Activated T-cell treated with anti-CD3 and anti-CD28 coated beads, Interleukin-2, amount 50 U/mL, for 4 hours (primary cell): ENCODE measurements at regions not wholly inside any gene's neighbourhood (a gene's known extent, or its start where the extent isn't known, plus 50 kb on each side); places are given as distances from the start of the nearest gene placed in this dataset.
"Not testable (repeated sequence)": the region's sequence is repeated elsewhere in the genome, so short reads cannot be mapped to it uniquely, and the experiment has no call there.

ENCODE experiments used
- ATAC-seq, 2 donors: fragments of 200-7000 bp; cut with Tn5 transposase; one replicate each; pipeline ENCODE4 v1.10.0; 2021
- DNase-seq: peaks from one replicate; pipeline ENCODE4 v3.0.0-alpha.2; 2020
- H3K27me3 Mint-ChIP-seq: one replicate; pipeline ENCODE4 v1.8.0; 2021; ENCODE audit warnings: low read depth, mixed read lengths
- H3K36me3 Mint-ChIP-seq: one replicate; pipeline ENCODE4 v1.8.0; 2022; ENCODE audit warnings: mixed read lengths; ENCODE audit not compliant: insufficient read depth
- H3K4me1 Mint-ChIP-seq: one replicate; pipeline ENCODE4 v1.8.0; 2021; ENCODE audit warnings: low read depth, mixed read lengths
- H3K4me3 Mint-ChIP-seq: one replicate; pipeline ENCODE4 v1.8.0; 2021; ENCODE audit warnings: mild to moderate bottlenecking, moderate library complexity, mixed read lengths
- H3K9me3 Mint-ChIP-seq: one replicate; pipeline ENCODE4 v1.8.0; 2021; ENCODE audit warnings: mixed read lengths

DNA sequence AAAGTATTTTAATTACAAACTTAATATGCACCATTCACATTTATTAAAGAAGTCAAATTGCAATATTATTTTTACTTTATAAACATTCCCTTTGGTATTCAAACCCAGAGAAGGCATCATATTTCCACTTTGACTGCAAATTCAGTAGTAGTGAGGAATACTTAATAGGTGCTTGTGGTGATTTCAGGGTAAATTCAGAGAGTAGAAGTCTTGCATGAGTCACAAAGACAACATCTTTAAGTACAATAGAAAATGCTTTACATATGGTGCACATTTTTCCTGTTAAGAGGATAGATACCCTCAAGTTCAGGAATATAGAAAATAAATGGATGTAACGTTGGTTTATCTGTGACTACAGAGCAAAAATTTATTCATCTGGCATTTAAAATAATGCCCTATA is 390.2 kb downstream of the TENT5A start:
- no peak for ATAC-seq
- Mint-ChIP-seq H3K4me1 (no peaks in the 10 kb centered on the region), H3K36me3 (no peaks in the 10 kb centered on the region), H3K9me3 (no peaks in the 10 kb centered on the region), H3K27me3 (no peaks in the 10 kb centered on the region), H3K4me3 (no peak overlapping the region)
- DNase-seq = no peak

DNA sequence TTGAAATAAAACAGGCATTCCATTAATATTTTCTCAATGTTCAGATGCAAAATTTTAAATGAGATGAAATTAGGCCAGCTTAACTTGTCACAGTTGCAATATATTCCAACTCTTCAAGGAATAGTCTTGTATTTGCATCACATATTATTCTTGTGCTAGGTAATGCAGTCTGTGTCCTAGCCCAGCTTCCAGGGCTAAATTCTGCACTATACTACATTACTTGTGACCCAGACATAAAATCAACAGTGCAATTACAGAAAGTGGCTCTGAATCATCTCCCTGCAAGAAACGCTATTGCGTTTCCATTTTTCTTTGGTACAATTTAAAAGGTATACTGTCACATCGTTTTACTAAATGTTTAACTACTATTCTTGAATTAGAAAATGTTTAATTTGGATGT is 399.2 kb downstream of the TENT5A start:
- DNase-seq = no peak
- Mint-ChIP-seq H3K36me3 (no peaks in the 10 kb centered on the region), H3K9me3 (no peaks in the 10 kb centered on the region), H3K4me3 (no peak overlapping the region), H3K4me1 (no peaks in the 10 kb centered on the region), H3K27me3 (no peaks in the 10 kb centered on the region)
- ATAC-seq = no peak

GRCh38 chr6:81344026-81344425 is 408.5 kb downstream of the TENT5A start:
- H3K4me1 Mint-ChIP-seq, H3K36me3 Mint-ChIP-seq, DNase-seq, H3K27me3 Mint-ChIP-seq, ATAC-seq, H3K4me3 Mint-ChIP-seq: not testable (repeated sequence)
- peaks cover 15% of the 10 kb centered on the region for H3K9me3 Mint-ChIP-seq

DNA sequence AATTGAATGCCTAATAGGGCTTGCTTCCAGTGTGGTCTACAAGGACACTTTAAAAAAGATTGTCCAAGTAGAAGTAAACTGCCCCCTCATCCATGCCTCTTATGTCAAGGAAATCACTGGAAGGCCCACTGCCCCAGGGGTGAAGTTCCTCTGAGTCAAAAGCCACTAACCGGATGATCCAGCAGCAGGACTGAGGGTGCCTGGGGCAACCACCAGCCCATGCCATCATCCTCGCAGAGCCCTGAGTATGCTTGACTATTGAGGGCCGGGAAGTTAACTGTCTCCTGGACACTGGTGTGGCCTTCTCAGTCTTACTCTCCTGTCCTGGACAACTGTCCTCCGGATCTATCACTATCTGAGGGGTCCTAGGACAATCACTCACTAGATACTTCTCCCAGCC is 411.5 kb downstream of the TENT5A start:
- Mint-ChIP-seq H3K27me3 (no peaks in the 10 kb centered on the region), H3K4me1 (no peaks in the 10 kb centered on the region), H3K4me3 (no peak overlapping the region), H3K9me3 (peaks cover 21% of the 10 kb centered on the region), H3K36me3 (no peaks in the 10 kb centered on the region)
- DNase-seq (no peak), ATAC-seq (no peak)

DNA sequence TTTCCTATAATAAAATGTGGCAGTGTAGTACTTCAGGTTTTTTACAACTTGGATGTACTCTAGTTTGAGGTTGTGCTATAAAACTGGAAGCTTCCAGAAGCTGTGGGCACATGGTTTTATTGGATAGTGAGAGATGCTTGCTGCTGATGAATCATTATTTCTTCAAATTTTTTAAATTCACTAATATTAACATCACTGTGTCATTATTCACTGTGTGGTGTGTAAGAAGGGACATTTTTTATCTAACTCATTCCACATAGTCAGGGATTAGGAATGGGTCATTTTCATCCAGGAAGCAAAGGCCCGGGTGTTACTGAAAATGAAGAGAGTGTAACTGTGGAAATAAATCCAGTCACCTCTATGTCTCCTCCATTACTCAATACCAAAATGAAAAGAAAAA is 421.0 kb downstream of the TENT5A start:
- Mint-ChIP-seq H3K36me3 (no peaks in the 10 kb centered on the region), H3K9me3 (peaks cover 15% of the 10 kb centered on the region), H3K4me3 (no peak overlapping the region), H3K27me3 (no peaks in the 10 kb centered on the region), H3K4me1 (no peaks in the 10 kb centered on the region)
- DNase-seq (no peak), ATAC-seq (no peak)

GRCh38 chr6:81328700-81329099 is 423.8 kb downstream of the TENT5A start:
- Mint-ChIP-seq H3K4me3 (no peak overlapping the region), H3K4me1 (no peaks in the 10 kb centered on the region), H3K36me3 (no peaks in the 10 kb centered on the region), H3K27me3 (no peaks in the 10 kb centered on the region), H3K9me3 (peaks cover 1% of the 10 kb centered on the region)
- no peak for ATAC-seq
- no peak for DNase-seq

DNA sequence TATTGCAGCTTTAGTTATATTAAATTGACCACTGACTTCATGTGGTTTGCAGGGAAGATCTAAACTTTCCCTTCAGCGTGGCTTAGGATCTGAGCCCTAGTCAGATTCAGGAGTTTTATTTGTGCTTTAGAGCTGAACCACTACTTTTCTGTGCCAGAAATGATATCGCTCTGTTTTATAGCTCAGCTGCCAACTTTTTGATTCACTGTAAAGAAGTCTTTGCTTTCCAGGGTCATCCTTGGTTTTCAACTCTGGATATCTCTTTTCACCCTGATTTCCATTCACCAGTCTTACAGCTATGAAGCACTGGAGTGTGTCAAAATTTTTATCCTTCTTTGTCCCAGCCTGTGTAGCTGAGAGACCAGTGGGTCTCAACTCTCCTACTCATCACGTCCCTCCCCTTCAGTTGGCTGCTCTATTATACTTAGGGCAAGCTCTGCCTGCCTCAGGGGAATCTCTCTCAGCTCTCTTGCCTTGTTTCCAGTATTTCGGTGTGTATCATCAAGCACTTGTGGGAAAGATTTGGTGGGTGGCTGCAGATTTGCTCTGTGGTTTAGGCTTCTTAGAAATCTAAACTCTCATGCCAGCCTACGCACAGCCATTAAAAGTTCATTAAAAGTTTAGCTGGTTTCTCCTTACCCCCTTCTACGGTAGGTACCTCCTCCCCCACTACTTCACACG is 425.5 kb downstream of the TENT5A start:
- ATAC-seq = no peak
- Mint-ChIP-seq H3K36me3 (no peaks in the 10 kb centered on the region), H3K27me3 (no peaks in the 10 kb centered on the region), H3K4me1 (no peaks in the 10 kb centered on the region), H3K9me3 (no peaks in the 10 kb centered on the region), H3K4me3 (no peak overlapping the region)
- no peak for DNase-seq

DNA sequence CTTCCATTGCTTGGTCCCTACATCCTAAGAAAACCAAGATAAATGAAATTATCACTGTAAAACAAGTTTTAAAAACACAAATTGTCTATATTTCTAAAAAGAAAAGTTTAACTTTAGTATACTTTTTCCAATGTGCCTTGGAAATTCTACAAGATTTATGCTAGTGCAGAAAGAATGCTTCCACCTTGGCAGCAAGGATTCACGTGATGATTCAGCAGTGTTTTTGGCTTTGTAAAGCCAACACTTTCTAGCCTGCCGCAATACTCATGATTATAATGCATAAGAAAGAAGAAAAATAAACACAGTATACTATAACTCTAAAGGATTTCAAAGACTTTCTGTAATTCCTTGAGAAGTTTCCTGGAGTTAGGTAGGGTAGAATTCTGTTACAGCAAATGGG is 442.7 kb downstream of the TENT5A start:
- Mint-ChIP-seq H3K4me3 (no peak overlapping the region), H3K27me3 (no peaks in the 10 kb centered on the region), H3K36me3 (no peaks in the 10 kb centered on the region), H3K9me3 (peaks cover 14% of the 10 kb centered on the region), H3K4me1 (no peaks in the 10 kb centered on the region)
- DNase-seq (no peak), ATAC-seq (no peak)

GRCh38 chr6:81308577-81309279 is 443.8 kb downstream of the TENT5A start:
- Mint-ChIP-seq H3K27me3 (no peaks in the 10 kb centered on the region), H3K9me3 (peaks cover 12% of the 10 kb centered on the region), H3K36me3 (no peaks in the 10 kb centered on the region), H3K4me3 (no peak overlapping the region), H3K4me1 (no peaks in the 10 kb centered on the region)
- no peak for ATAC-seq
- DNase-seq = no peak

DNA sequence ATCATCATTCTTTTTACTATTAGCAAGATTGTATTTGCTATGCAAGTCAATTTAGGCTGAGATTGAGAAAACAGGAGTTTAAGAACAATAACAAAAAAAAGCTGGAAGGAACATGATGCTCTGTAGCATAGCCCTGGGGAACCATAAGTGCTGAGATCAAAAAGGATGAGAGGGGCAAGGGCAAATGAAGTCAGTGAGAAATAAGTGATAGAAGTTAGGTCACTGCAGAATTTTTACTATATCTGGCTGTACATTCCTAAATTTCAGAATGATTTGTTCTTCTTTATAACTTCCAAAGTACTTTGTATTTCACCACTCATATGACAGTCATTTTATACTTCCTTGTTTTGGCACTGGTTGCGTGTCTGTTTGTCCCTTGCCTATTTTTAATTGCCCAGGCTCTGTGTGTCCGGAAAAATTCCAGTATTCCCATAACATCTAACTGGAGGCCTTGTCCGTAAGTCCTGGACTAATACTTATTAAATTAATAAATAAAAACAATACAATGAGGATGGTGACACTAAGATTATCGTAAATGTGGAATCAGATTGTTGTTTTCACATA is 444.7 kb downstream of the TENT5A start:
- H3K4me3 Mint-ChIP-seq = no peak overlapping the region
- H3K27me3 Mint-ChIP-seq = no peaks in the 10 kb centered on the region
- no peaks in the 10 kb centered on the region for H3K36me3 Mint-ChIP-seq
- H3K4me1 Mint-ChIP-seq = no peaks in the 10 kb centered on the region
- DNase-seq = no peak
- no peak for ATAC-seq
- peaks cover 4% of the 10 kb centered on the region for H3K9me3 Mint-ChIP-seq

DNA sequence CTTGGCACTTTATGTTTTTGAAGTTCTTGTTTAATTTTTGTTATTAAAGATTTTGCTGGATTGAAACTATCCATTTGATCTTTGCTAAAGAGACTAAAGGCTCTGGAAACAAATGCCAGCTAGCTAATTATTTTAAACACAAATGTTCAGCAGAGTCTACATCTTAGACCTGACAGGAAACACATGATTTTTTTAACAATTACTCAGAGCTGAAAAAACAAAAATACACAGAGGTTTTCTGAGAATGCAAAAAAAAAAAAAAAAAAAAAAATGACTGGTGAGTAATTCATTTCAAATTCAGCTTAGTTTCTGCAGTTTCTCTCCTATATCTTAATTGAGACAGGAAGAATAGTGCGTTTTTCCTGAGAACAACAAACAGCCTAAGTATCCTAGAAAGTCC is 448.0 kb downstream of the TENT5A start:
- H3K4me1 Mint-ChIP-seq = no peaks in the 10 kb centered on the region
- DNase-seq = no peak
- H3K4me3 Mint-ChIP-seq = no peak overlapping the region
- ATAC-seq = no peak
- H3K9me3 Mint-ChIP-seq = no peaks in the 10 kb centered on the region
- no peaks in the 10 kb centered on the region for H3K36me3 Mint-ChIP-seq
- no peaks in the 10 kb centered on the region for H3K27me3 Mint-ChIP-seq

DNA sequence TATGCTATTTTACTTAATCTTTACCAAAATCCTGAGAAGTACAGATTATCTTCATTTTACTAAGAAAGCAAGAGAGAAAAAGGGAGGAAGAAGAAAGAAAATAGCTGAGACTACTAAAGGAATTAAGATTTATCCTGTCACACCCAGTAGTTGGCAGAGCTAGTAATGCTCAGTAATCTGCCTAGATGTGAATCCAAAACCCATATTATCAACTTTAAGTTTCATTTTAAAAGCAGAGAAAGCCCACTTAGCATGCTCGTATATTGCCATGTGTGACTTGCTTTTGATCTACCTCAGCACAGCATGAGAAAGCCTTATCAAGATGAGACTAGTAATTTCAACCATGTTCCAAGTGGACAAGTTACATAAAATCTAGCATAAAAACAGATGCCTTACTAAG is 451.5 kb downstream of the TENT5A start:
- Mint-ChIP-seq H3K4me3 (no peak overlapping the region), H3K27me3 (no peaks in the 10 kb centered on the region)
- no peak for ATAC-seq

GRCh38 chr6:81298751-81299150 is 453.7 kb downstream of the TENT5A start:
- Mint-ChIP-seq H3K36me3 (no peaks in the 10 kb centered on the region), H3K27me3 (no peaks in the 10 kb centered on the region)

More for the DNA sequence above, 451.5 kb downstream of the TENT5A start:
- no peak for DNase-seq
- H3K4me1 Mint-ChIP-seq = no peaks in the 10 kb centered on the region
- H3K9me3 Mint-ChIP-seq = no peaks in the 10 kb centered on the region
- H3K36me3 Mint-ChIP-seq = no peaks in the 10 kb centered on the region

GRCh38 chr6:81295310-81295709 is 457.2 kb downstream of the TENT5A start:
- no peaks in the 10 kb centered on the region for H3K36me3 Mint-ChIP-seq

More at GRCh38 chr6:81298751-81299150, 453.7 kb downstream of the TENT5A start:
- H3K9me3 Mint-ChIP-seq = no peaks in the 10 kb centered on the region
- H3K4me3 Mint-ChIP-seq = no peak overlapping the region
- H3K4me1 Mint-ChIP-seq = no peaks in the 10 kb centered on the region
- no peak for DNase-seq
- ATAC-seq = no peak

GRCh38 chr6:81293896-81294295 is 458.6 kb downstream of the TENT5A start:
- no peaks in the 10 kb centered on the region for H3K36me3 Mint-ChIP-seq
- no peaks in the 10 kb centered on the region for H3K4me1 Mint-ChIP-seq
- H3K9me3 Mint-ChIP-seq = no peaks in the 10 kb centered on the region
- DNase-seq (no peak), ATAC-seq (no peak)
- no peak overlapping the region for H3K4me3 Mint-ChIP-seq
- no peaks in the 10 kb centered on the region for H3K27me3 Mint-ChIP-seq

More at GRCh38 chr6:81295310-81295709, 457.2 kb downstream of the TENT5A start:
- H3K27me3 Mint-ChIP-seq = no peaks in the 10 kb centered on the region
- no peak for DNase-seq
- no peak overlapping the region for H3K4me3 Mint-ChIP-seq
- H3K9me3 Mint-ChIP-seq = no peaks in the 10 kb centered on the region
- no peak for ATAC-seq
- no peaks in the 10 kb centered on the region for H3K4me1 Mint-ChIP-seq
